ENCODE measurements at regions not wholly inside any gene's neighbourhood (a gene's known extent, or its start where the extent isn't known, plus 50 kb on each side); places are given as distances from the start of the nearest gene placed in this dataset.
"Not testable (repeated sequence)": the region's sequence is repeated elsewhere in the genome, so short reads cannot be mapped to it uniquely, and the experiment has no call there.

GRCh38 chr9:38129366-38129765 is 60.3 kb upstream of the SHB start:
- Mint-ChIP-seq H3K27me3 (peaks cover 5% of the 10 kb centered on the region), H3K36me3 (no peaks in the 10 kb centered on the region), H3K4me1 (ENCODE audit: low read depth) (no peaks in the 10 kb centered on the region), H3K9me3 (ENCODE audit: low read depth) (no peaks in the 10 kb centered on the region), H3K27ac (no peak overlapping the region), H3K4me3 (no peak overlapping the region)

- Mint-ChIP-seq H3K27ac (no peak overlapping the region), H3K27me3 (peaks cover 5% of the 10 kb centered on the region), H3K36me3 (no peaks in the 10 kb centered on the region), H3K4me1 (ENCODE audit: low read depth) (no peaks in the 10 kb centered on the region), H3K9me3 (ENCODE audit: low read depth) (no peaks in the 10 kb centered on the region), H3K4me3 (no peak overlapping the region)
Measured at GRCh38 chr9:38128752-38129270, 59.8 kb upstream of the SHB start.

- H3K27ac Mint-ChIP-seq: no peak overlapping the region
- H3K4me1 Mint-ChIP-seq (ENCODE audit: low read depth): no peaks in the 10 kb centered on the region
- no peaks in the 10 kb centered on the region for H3K36me3 Mint-ChIP-seq
- H3K27me3 Mint-ChIP-seq: peaks cover 5% of the 10 kb centered on the region
- H3K4me3 Mint-ChIP-seq: no peak overlapping the region
- no peaks in the 10 kb centered on the region for H3K9me3 Mint-ChIP-seq (ENCODE audit: low read depth)
Measured at GRCh38 chr9:38127271-38127839, 58.3 kb upstream of the SHB start.

GRCh38 chr9:38126730-38127129 is 57.7 kb upstream of the SHB start:
- Mint-ChIP-seq H3K36me3 (no peaks in the 10 kb centered on the region), H3K27ac (no peak overlapping the region), H3K4me1 (ENCODE audit: low read depth) (no peaks in the 10 kb centered on the region), H3K27me3 (peaks cover 5% of the 10 kb centered on the region), H3K4me3 (no peak overlapping the region), H3K9me3 (ENCODE audit: low read depth) (no peaks in the 10 kb centered on the region)

- Mint-ChIP-seq H3K9me3 (ENCODE audit: low read depth) (no peaks in the 10 kb centered on the region), H3K27me3 (peaks cover 5% of the 10 kb centered on the region), H3K4me1 (ENCODE audit: low read depth) (no peaks in the 10 kb centered on the region), H3K36me3 (no peaks in the 10 kb centered on the region), H3K4me3 (no peak overlapping the region), H3K27ac (no peak overlapping the region)
Measured at GRCh38 chr9:38125889-38126288, 56.9 kb upstream of the SHB start.

GRCh38 chr9:38123359-38123758 is 54.3 kb upstream of the SHB start:
- not testable (repeated sequence) for H3K9me3 Mint-ChIP-seq (ENCODE audit: low read depth); H3K4me3 Mint-ChIP-seq; H3K27ac Mint-ChIP-seq; H3K4me1 Mint-ChIP-seq (ENCODE audit: low read depth); H3K36me3 Mint-ChIP-seq
- peaks cover 11% of the 10 kb centered on the region for H3K27me3 Mint-ChIP-seq

GRCh38 chr9:38120961-38121360 is 51.9 kb upstream of the SHB start:
- no peak overlapping the region for H3K4me3 Mint-ChIP-seq
- no peaks in the 10 kb centered on the region for H3K36me3 Mint-ChIP-seq
- no peaks in the 10 kb centered on the region for H3K4me1 Mint-ChIP-seq (ENCODE audit: low read depth)
- H3K9me3 Mint-ChIP-seq (ENCODE audit: low read depth): no peaks in the 10 kb centered on the region
- H3K27me3 Mint-ChIP-seq: peaks cover 6% of the 10 kb centered on the region
- H3K27ac Mint-ChIP-seq: no peak overlapping the region

GRCh38 chr9:38119560-38120236 is 50.7 kb upstream of the SHB start:
- H3K27ac Mint-ChIP-seq: no peak overlapping the region
- peaks cover 8% of the 10 kb centered on the region for H3K27me3 Mint-ChIP-seq
- no peaks in the 10 kb centered on the region for H3K9me3 Mint-ChIP-seq (ENCODE audit: low read depth)
- no peaks in the 10 kb centered on the region for H3K36me3 Mint-ChIP-seq
- no peaks in the 10 kb centered on the region for H3K4me1 Mint-ChIP-seq (ENCODE audit: low read depth)
- H3K4me3 Mint-ChIP-seq: no peak overlapping the region

- H3K4me3 Mint-ChIP-seq: no peak overlapping the region
- H3K27me3 Mint-ChIP-seq: peaks cover 8% of the 10 kb centered on the region
- H3K9me3 Mint-ChIP-seq (ENCODE audit: low read depth): no peaks in the 10 kb centered on the region
- H3K4me1 Mint-ChIP-seq (ENCODE audit: low read depth): no peaks in the 10 kb centered on the region
- no peak overlapping the region for H3K27ac Mint-ChIP-seq
- no peaks in the 10 kb centered on the region for H3K36me3 Mint-ChIP-seq
Measured at GRCh38 chr9:38118862-38119438, 49.9 kb upstream of the SHB start.
